Muscle of back (tissue), 3 donors: ENCODE measurements at regions not wholly inside any gene's neighbourhood (a gene's known extent, or its start where the extent isn't known, plus 50 kb on each side); places are given as distances from the start of the nearest gene placed in this dataset.

Source experiments
- DNase-seq, 3 donors: peaks; one replicate each; pipeline versions ENCODE4 v3.0.0 to v3.0.0-alpha.2; 2013

- peak in 1 of 3 donors; percentile 31 for DNase-seq
These were observed 180.7 kb upstream of the STARD13 start for GRCh38 chr13:33466262-33466661.

GRCh38 chr13:33467556-33467955 is 182.0 kb upstream of the STARD13 start:
- no peak for DNase-seq

- peak in 1 of 3 donors; percentile 32 for DNase-seq
These were observed 185.6 kb upstream of the STARD13 start for GRCh38 chr13:33471204-33471603.

- DNase-seq = no peak
These were observed 186.9 kb upstream of the STARD13 start for GRCh38 chr13:33472446-33472845.

- DNase-seq = peak in 1 of 3 donors; percentile 43
These were observed 193.6 kb upstream of the STARD13 start for GRCh38 chr13:33479105-33479504.

- no peak for DNase-seq
These were observed 195.0 kb upstream of the STARD13 start for GRCh38 chr13:33480561-33480960.

- DNase-seq = peak in 1 of 3 donors; percentile 57
These were observed 197.9 kb upstream of the STARD13 start for GRCh38 chr13:33483471-33483870.

- no peak for DNase-seq
These were observed 199.7 kb upstream of the STARD13 start for GRCh38 chr13:33485247-33485646.

- DNase-seq = peak in 1 of 3 donors; percentile 41
These were observed 202.2 kb upstream of the STARD13 start for GRCh38 chr13:33487575-33488243.

GRCh38 chr13:33489563-33489962 is 204.0 kb upstream of the STARD13 start:
- DNase-seq = no peak

- DNase-seq = no peak
These were observed 205.1 kb upstream of the STARD13 start for GRCh38 chr13:33490461-33491327.

- no peak for DNase-seq
These were observed 208.3 kb upstream of the STARD13 start for GRCh38 chr13:33493672-33494365.

- DNase-seq = peak in 1 of 3 donors; percentile 83
These were observed 209.1 kb upstream of the STARD13 start for GRCh38 chr13:33494596-33495204.

- DNase-seq = no peak
These were observed 210.8 kb upstream of the STARD13 start for GRCh38 chr13:33496336-33496735.

- no peak for DNase-seq
These were observed 211.7 kb upstream of the STARD13 start for GRCh38 chr13:33497146-33497845.

GRCh38 chr13:33508060-33508459 is 222.5 kb upstream of the STARD13 start:
- no peak for DNase-seq

GRCh38 chr13:33509642-33510229 is 224.2 kb upstream of the STARD13 start:
- DNase-seq = peak in 1 of 3 donors; percentile 21

GRCh38 chr13:33510350-33510970 is 224.9 kb upstream of the STARD13 start:
- DNase-seq = peak in 1 of 3 donors; percentile 19

GRCh38 chr13:33512880-33513554 is 227.5 kb upstream of the STARD13 start:
- DNase-seq = no peak

- DNase-seq = no peak
These were observed 228.8 kb upstream of the STARD13 start for GRCh38 chr13:33514362-33514761.
